ENCODE measurements at regions not wholly inside any gene's neighbourhood (a gene's known extent, or its start where the extent isn't known, plus 50 kb on each side); places are given as distances from the start of the nearest gene placed in this dataset.

- DNase-seq (ENCODE audit: low read depth), result no peak
Measured at GRCh38 chr6:44011350-44011920, 115.8 kb downstream of the MRPL14 start.

DNA sequence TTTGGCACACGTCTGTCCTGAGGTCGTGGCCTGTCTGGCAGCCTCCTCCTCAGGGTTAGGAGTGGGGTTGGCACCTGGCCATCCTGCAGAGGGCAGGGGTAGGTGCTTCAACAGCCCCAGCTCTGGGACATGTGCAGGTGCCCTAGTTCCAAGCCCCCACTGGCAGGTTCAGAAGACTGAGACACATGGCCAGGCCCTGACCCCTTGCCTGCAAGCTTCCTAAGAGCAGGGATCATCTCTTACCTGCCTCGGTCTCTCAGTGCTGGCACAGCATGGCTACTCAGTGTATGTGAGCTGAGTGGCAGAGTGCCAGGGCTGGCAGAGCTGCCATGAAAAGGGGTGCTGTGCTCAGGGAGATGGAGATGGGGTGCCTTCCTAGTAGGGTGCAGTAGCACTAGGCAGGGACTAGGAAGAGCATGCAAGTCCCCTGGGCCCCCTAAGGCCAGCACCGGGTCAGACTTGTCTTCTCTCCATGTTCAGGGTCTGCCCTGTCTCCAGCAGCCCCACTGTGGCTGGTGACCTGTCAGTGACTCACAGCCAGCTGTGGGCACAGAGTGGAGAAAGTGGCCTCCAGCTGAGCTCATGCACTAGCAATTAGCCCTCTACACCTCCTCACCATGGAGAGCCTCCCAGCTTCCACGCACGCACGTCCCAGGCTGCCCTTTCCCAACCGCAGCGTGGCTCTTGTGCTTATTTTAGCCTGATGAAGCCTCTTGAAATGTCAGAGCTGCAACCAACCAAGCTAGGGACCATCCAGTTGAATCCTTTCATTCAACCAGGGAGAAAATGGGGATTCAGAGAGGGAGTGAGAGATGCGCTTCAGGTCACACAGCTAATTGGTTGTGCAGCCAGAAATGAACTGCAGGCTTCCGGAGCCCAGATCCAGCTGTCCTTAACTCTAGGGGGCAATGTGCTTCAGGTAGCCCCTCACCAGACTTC lies 116.6 kb downstream of the MRPL14 start:
- peak; percentile 99 for DNase-seq (ENCODE audit: low read depth)

DNA sequence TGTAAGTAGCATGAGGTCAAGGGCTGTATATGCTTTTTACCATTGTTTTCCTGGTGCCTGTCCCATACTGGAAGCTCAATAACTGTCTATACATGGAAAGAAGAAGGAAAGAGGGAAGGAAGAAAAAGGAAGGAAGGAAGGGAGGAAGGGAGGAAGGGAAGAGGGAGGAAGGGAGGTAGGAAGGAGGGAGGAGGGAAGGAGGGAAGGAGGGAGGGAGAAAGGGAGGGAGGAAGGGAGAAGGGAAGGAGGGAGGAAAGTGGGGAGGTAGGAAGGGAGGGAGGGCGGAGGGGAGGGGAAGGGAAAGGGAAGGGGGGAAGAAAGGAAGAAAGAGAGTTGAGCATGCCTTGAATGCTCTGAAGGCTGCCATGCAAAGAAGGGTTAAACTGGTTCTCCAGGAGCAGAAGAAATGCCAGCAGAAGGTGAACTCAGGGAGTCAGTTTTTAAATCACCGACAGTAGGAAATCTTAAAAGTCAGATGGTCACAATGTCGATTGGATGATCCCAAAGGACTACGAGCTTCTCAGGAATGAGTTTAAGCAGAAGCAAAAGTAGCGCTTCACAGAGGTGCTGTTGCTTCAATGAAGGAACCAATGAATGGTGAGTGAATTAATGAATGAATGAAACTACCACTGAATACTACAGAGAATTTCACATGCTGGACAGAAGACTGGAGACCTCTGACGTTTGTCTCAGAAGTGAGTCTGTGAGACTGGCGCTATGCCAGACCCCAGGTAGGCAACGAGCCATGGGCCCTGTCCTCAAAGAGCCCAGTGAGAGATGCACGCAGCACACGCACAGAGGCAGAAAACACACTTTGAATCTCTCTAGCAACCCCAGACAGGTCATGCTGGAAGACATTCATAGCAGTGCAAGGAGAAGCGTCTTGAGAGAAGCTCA lies 117.6 kb downstream of the MRPL14 start:
- peak; percentile 26 for DNase-seq (ENCODE audit: low read depth)

GRCh38 chr6:44008821-44009370 lies 118.4 kb downstream of the MRPL14 start:
- DNase-seq (ENCODE audit: low read depth), result no peak

DNA sequence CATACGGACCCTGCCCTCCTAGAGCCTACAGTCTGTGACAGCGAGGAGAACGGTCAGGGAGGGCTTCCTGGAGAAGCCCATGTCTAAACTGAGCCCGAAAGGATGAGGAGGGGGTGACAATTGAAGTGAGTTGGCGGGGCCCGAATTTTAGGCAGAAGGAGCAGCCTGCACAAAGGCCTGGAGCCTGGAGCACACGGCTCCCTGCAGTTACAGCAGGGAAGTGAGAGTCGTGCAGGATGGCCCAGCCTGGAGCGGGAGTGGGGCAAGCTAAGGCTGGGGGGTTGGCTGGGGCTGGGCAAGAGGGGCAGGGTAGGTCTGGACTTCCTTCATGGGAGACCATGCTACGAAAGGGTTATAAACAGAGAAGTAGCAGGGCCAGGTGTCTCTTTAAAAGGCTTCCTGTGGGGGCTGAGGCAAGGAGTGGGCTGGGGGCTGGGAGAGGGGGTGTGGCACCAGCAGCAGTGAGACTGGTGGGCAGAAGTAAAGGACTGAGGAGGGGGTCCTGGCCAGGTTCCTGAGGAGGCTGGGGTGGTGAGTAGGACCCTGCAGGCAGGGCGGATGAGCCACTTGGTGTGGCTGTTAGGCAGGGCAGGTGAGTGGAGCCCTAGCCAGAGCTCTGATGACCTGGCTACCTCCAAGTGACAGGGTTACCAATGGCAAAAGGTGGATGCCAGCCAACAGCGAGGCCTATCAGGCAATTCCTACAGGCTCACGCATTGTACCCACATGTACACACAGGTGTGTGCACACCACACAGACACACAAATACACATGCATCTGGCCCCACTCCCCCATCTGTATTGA lies 119.2 kb downstream of the MRPL14 start:
- no peak for DNase-seq (ENCODE audit: low read depth)

- DNase-seq (ENCODE audit: low read depth), result no peak
Measured at GRCh38 chr6:44006872-44007303, 120.4 kb downstream of the MRPL14 start.

DNA sequence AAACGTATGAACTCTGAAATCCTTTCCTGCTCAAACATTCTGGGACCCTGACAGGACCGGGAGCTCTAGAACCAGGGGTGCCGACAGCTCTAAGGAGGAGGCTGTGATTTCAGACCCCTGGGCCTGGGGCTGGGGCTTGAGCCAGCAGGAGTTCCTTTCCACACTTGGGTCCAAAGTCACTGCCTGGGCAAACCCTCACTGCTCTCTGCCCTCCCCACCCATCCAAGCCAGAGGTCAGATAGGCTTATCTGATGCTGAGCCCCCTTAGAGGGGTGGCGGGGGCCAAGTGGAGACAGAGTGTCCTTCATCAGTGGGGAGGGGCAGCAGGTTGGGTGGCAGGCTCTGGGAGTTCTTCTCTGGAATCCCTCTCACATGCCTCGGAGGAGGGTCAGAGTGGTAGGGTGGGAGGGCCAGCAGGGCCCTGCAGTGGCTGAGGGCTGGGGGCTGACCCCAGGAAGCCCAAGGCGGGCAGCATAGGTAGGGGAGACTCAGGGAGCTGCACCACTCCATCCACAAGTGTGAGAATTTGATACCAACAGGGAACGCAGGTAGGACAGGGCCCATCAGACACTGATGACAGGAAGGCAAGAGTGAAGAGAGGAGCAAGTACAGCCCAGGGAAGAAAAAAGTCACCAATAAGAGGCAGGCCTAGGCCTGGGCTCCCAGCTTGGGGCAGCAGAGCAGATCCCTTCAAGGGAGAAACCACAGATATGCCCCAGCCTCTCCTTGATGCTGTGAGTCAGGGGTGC lies 121.0 kb downstream of the MRPL14 start:
- DNase-seq (ENCODE audit: low read depth), result peak; percentile 39

DNA sequence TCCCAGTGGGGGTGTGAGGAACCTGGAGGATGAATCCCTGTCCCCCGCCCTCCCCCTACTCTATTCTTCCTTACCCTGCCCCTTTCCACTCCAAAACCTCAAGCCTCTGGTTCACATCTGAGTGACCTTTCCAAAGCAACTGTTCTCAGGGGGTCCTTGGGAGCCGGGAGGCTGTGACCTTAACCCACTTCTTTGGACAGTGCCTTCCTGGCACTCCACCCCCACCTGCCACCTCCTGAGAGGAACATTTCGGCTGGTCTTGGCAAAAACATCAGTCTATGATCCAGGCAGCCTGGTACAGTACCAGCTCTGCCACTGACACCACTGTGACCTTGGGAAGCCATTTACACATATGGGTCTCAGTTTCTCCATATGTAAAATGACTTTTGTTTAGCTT lies 121.7 kb downstream of the MRPL14 start:
- no peak for DNase-seq (ENCODE audit: low read depth)

- DNase-seq (ENCODE audit: low read depth), result peak; percentile 55
Measured at GRCh38 chr6:44004625-44005506, 122.4 kb downstream of the MRPL14 start.

- no peak for DNase-seq (ENCODE audit: low read depth)
Measured at GRCh38 chr6:44004136-44004535, 123.1 kb downstream of the MRPL14 start.

- no peak for DNase-seq (ENCODE audit: low read depth)
Measured at GRCh38 chr6:44003345-44004061, 123.7 kb downstream of the MRPL14 start.

DNA sequence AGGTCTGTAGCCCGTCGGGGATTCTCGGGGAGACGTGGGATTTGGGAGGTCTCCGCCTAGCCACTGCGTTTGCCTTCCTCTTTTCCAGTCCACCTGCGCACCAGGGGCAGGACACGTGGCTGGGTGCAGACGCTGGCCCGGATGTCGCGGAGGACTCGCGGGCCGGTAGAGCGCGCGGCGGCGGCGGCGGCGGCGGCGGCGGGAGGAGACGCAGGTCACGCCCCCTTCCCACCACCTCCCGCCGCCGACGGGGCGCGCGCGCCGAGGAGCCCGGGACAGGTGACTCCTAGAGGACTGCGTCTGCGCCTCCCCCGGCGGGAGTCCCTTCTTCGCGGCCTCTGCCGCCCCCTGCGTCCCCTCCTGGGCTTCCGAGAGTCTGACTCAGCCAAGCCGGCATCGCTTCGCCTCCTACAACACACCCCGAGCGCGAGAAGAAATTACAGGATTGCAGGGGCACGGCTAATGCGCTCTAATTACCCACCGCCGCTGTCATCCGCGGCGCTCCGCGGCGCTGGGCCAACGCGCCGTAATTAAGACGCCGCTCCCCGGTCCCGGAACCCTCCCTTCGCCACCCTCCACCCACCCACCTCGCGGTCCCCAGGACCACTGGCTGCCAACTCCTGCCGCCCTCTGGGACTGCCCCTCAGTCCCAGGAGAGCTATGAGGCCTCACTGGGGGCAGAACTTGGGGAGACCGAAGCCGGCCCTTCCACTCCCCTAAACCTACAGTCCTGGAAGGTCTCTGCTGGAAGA lies 124.5 kb downstream of the MRPL14 start:
- DNase-seq (ENCODE audit: low read depth), result peak; percentile 66

DNA sequence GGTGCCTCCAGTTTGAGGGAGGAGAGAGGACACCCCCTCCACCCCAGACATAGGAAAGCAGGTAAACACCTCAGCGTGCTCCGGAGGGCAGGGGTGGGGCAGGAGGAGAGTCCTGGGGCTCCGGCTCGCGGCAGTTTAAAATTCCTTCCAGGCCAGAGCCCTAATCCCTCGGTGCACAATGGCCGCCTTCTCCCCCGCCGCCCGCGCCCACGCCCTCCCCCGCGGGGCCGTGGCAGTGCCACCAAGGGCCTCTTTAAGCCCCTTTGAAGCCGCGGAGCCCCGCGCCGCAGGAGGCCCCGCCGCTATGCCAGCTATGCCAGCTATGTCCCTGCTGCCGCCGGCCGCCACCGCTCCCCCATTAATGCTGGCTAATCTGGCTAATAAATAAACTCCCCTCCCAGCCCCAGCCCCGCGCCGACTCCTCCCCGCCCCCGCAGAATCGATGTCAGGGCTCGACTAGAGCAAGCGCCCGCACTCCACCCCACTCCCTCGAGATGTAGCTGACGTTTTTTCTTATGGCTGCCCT lies 125.1 kb downstream of the MRPL14 start:
- DNase-seq (ENCODE audit: low read depth), result no peak

DNA sequence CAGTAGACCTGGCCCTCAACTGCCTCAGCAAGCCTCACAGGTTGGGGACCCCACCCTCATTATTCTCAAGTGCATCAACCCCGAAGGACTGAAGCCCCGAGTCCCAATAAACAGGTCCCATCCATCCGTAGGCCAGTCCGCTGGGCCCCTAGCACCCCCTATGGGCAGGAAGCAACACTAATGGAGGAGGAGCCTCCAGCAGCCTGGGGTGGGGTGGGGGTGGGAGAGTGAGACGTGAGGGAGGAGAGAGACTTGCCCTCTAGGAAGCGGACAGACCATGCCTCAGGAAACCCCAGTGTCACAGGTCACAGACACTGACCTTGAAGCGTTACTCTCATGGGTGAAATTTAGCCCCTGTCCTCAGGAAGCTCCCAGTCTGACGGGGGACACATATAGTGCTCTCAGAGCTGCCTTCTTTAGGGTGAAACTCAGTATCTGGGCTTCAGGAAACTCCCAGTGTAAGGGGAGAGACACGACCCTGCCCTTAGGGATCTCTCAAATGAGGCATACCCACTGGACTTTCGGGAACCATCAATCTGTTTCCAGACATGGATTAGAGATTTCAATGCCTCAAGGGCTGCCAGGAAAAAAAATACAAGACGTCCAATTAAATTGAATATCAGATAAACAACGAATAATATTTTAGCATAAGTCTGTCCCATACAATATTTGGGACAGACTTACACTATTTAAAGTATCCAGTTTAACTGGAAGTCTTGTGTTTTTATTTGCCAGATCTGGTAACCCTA lies 125.8 kb downstream of the MRPL14 start:
- peak; percentile 33 for DNase-seq (ENCODE audit: low read depth)

GRCh38 chr6:44000164-44000842 lies 126.9 kb downstream of the MRPL14 start:
- DNase-seq (ENCODE audit: low read depth), result no peak

GRCh38 chr6:43999628-44000027 lies 127.6 kb downstream of the MRPL14 start:
- no peak for DNase-seq (ENCODE audit: low read depth)
